ENCODE measurements at regions not wholly inside any gene's neighbourhood (a gene's known extent, or its start where the extent isn't known, plus 50 kb on each side); places are given as distances from the start of the nearest gene placed in this dataset.

GRCh38 chr12:105874121-105874520, 264.6 kb downstream of the NUAK1 start:
- no peak for TF ChIP-seq POLR2A (IDR thresholded peaks at IDR 0.05; ENCODE audit: low read depth, low read length)
- TF ChIP-seq EP300 (IDR thresholded peaks at IDR 0.05; ENCODE audit: borderline replicate concordance in 1 of 2, control insufficient read depth in 1 of 2, low read depth in 2 of 2, low read length in 2 of 2): no peak
- TF ChIP-seq CTCF (IDR thresholded peaks at IDR 0.05 in 2 of 3, conservative IDR thresholded peaks at IDR 0.05 in 1 of 3; ENCODE audit: control insufficient read depth in 2 of 3, extremely low read depth in 1 of 3, insufficient read depth in 1 of 3, low read depth in 3 of 3, low read length in 3 of 3): no peak
- no peak for TF ChIP-seq HDAC6 (IDR thresholded peaks at IDR 0.05; ENCODE audit: unreplicated experiment)
- TF ChIP-seq HCFC1 (IDR thresholded peaks at IDR 0.05; ENCODE audit: low read length): no peak
- TF ChIP-seq TCF12 (IDR thresholded peaks at IDR 0.05; ENCODE audit: low read depth, low read length): no peak
- TF ChIP-seq SMC3 (IDR thresholded peaks at IDR 0.05; ENCODE audit: borderline replicate concordance, low read length): no peak
- TF ChIP-seq ATF3 (IDR thresholded peaks at IDR 0.05; ENCODE audit: borderline replicate concordance, extremely low read depth, low read depth, low read length): no peak
- TF ChIP-seq MTA2 (IDR thresholded peaks at IDR 0.05; ENCODE audit: low read depth): no peak
- no peak for TF ChIP-seq EGR1 (IDR thresholded peaks at IDR 0.05; ENCODE audit: borderline replicate concordance in 1 of 2, low read depth in 2 of 2, low read length in 2 of 2)
- TF ChIP-seq EZH2 (IDR thresholded peaks at IDR 0.05; ENCODE audit: borderline replicate concordance, control insufficient read depth, low read depth, low read length): no peak
